Thymus (tissue), 11 donors: ENCODE measurements at regions not wholly inside any gene's neighbourhood (a gene's known extent, or its start where the extent isn't known, plus 50 kb on each side); places are given as distances from the start of the nearest gene placed in this dataset.

ENCODE experiments used
- DNase-seq, 9 donors: peaks; one replicate each; pipeline ENCODE4 v3.0.0-alpha.2; 2013; ENCODE audit warnings: low spot score in 9 of 9, low read depth in 6 of 9, missing footprints in 1 of 9
- H3K27ac ChIP-seq, 2 donors: one replicate each; pipeline ENCODE4 v1.5.1; 2013; ENCODE audit warnings: control low read depth in 1 of 2, low read depth in 1 of 2, low read length in 1 of 2, mild to moderate bottlenecking in 1 of 2, moderate library complexity in 1 of 2
- H3K27me3 ChIP-seq, 2 donors: one replicate each; pipeline ENCODE4 v1.5.1; 2013; ENCODE audit warnings: low read length in 1 of 2; ENCODE audit not compliant: control insufficient read depth in 2 of 2, insufficient read depth in 1 of 2
- H3K36me3 ChIP-seq, 2 donors: one replicate each; pipeline ENCODE4 v1.5.1; 2013; ENCODE audit warnings: low read length in 1 of 2, mild to moderate bottlenecking in 1 of 2, moderate library complexity in 1 of 2; ENCODE audit not compliant: control insufficient read depth in 2 of 2, insufficient read depth in 2 of 2
- H3K4me1 ChIP-seq, 2 donors: one replicate each; pipeline ENCODE4 v1.5.1; 2013; ENCODE audit warnings: low read length in 2 of 2; ENCODE audit not compliant: control insufficient read depth in 2 of 2, insufficient read depth in 2 of 2
- H3K4me3 ChIP-seq, 2 donors: one replicate each; pipeline ENCODE4 v1.5.1; 2013; ENCODE audit warnings: low read length in 2 of 2, control low read depth in 1 of 2, mild to moderate bottlenecking in 1 of 2
- H3K9me3 ChIP-seq, 2 donors: one replicate each; pipeline ENCODE4 v1.5.1; 2013; ENCODE audit warnings: low read length in 1 of 2, mild to moderate bottlenecking in 1 of 2; ENCODE audit not compliant: control insufficient read depth in 2 of 2, insufficient read depth in 1 of 2
- WGBS: extraction: QIAGEN DNeasy Blood & Tissue Kit; methylation state at CpG from one replicate; pipeline ENCODE4 v1.1.7; 2013; 5-methylcytosine and 5-hydroxymethylcytosine counted together
- donor health status: healthy.

GRCh38 chr22:23403152-23403719 lies 176.9 kb downstream of the IGLL1 start:
- DNase-seq, result no peak
- Histone ChIP-seq H3K4me3 (peak overlapping the region in 1 of 2 donors; percentile 8), H3K9me3 (no peaks in the 10 kb centered on the region)

GRCh38 chr22:23402275-23403151 lies 177.6 kb downstream of the IGLL1 start:
- peak overlapping the region; percentile 8 to 29 for H3K4me3 ChIP-seq
- peaks cover 3 to 6% of the 10 kb centered on the region in 2 donors for H3K4me1 ChIP-seq
- H3K27me3 ChIP-seq, result peaks cover 0 to 4% of the 10 kb centered on the region in 2 donors
- no peaks in the 10 kb centered on the region for H3K36me3 ChIP-seq
- DNase-seq, result peak in 6 of 9 donors; percentile 32 to 77 (median 55)
- H3K27ac ChIP-seq, result no peak overlapping the region
- 21% methylated on average over 81 of the region's 82 CpGs for WGBS
- no peaks in the 10 kb centered on the region for H3K9me3 ChIP-seq

More at GRCh38 chr22:23403152-23403719, 176.9 kb downstream of the IGLL1 start:
- H3K36me3 ChIP-seq, result no peaks in the 10 kb centered on the region
- H3K27ac ChIP-seq, result no peak overlapping the region
- WGBS, result 94% methylated on average over 11 of the region's 11 CpGs
- peaks cover 0 to 4% of the 10 kb centered on the region in 2 donors for H3K27me3 ChIP-seq
- H3K4me1 ChIP-seq, result peaks cover 3 to 6% of the 10 kb centered on the region in 2 donors

GRCh38 chr22:23401910-23402274 lies 178.2 kb downstream of the IGLL1 start:
- WGBS, result 88% methylated on average over 14 of the region's 14 CpGs
- Histone ChIP-seq H3K9me3 (no peaks in the 10 kb centered on the region), H3K36me3 (no peaks in the 10 kb centered on the region), H3K4me3 (no peak overlapping the region), H3K4me1 (peaks cover 3 to 6% of the 10 kb centered on the region in 2 donors), H3K27ac (no peak overlapping the region), H3K27me3 (peaks cover 0 to 4% of the 10 kb centered on the region in 2 donors)
- no peak for DNase-seq

- Histone ChIP-seq H3K27me3 (peaks cover 0 to 4% of the 10 kb centered on the region in 2 donors), H3K4me1 (peaks cover 3 to 6% of the 10 kb centered on the region in 2 donors), H3K4me3 (no peak overlapping the region), H3K36me3 (no peaks in the 10 kb centered on the region), H3K9me3 (no peaks in the 10 kb centered on the region), H3K27ac (no peak overlapping the region)
- 93% methylated on average over 20 of the region's 20 CpGs for WGBS
- DNase-seq, result no peak
These were observed 178.8 kb downstream of the IGLL1 start for GRCh38 chr22:23401111-23401909.

- Histone ChIP-seq H3K36me3 (no peaks in the 10 kb centered on the region), H3K9me3 (no peaks in the 10 kb centered on the region), H3K4me1 (peaks cover 3 to 6% of the 10 kb centered on the region in 2 donors), H3K4me3 (no peak overlapping the region), H3K27ac (no peak overlapping the region), H3K27me3 (peaks cover 0 to 4% of the 10 kb centered on the region in 2 donors)
- no peak for DNase-seq
- 88% methylated on average over 23 of the region's 23 CpGs for WGBS
These were observed 179.7 kb downstream of the IGLL1 start for GRCh38 chr22:23400286-23400981.

GRCh38 chr22:23399367-23400285 lies 180.5 kb downstream of the IGLL1 start:
- H3K4me3 ChIP-seq, result no peak overlapping the region
- H3K4me1 ChIP-seq, result peaks cover 3 to 6% of the 10 kb centered on the region in 2 donors
- H3K36me3 ChIP-seq, result no peaks in the 10 kb centered on the region
- WGBS, result 96% methylated on average over 46 of the region's 46 CpGs
- no peak overlapping the region for H3K27ac ChIP-seq
- DNase-seq, result no peak
- H3K27me3 ChIP-seq, result peaks cover 0 to 4% of the 10 kb centered on the region in 2 donors
- H3K9me3 ChIP-seq, result no peaks in the 10 kb centered on the region

GRCh38 chr22:23398701-23399366 lies 181.3 kb downstream of the IGLL1 start:
- peaks cover 3 to 6% of the 10 kb centered on the region in 2 donors for H3K4me1 ChIP-seq
- H3K4me3 ChIP-seq, result no peak overlapping the region
- peaks cover 0 to 4% of the 10 kb centered on the region in 2 donors for H3K27me3 ChIP-seq
- no peak overlapping the region for H3K27ac ChIP-seq
- no peaks in the 10 kb centered on the region for H3K36me3 ChIP-seq
- WGBS, result 63% methylated on average over 15 of the region's 15 CpGs
- H3K9me3 ChIP-seq, result no peaks in the 10 kb centered on the region
- no peak for DNase-seq
